NCI-H748 (cell line): ENCODE measurements at regions not wholly inside any gene's neighbourhood (a gene's known extent, or its start where the extent isn't known, plus 50 kb on each side); places are given as distances from the start of the nearest gene placed in this dataset.
"Not testable (repeated sequence)": the region's sequence is repeated elsewhere in the genome, so short reads cannot be mapped to it uniquely, and the experiment has no call there.

Experiments used
- DNase-seq: peaks from one replicate; lab custom pipeline; 2025; ENCODE audit not compliant: unreplicated experiment; lab: John Stamatoyannopoulos, UW

DNA sequence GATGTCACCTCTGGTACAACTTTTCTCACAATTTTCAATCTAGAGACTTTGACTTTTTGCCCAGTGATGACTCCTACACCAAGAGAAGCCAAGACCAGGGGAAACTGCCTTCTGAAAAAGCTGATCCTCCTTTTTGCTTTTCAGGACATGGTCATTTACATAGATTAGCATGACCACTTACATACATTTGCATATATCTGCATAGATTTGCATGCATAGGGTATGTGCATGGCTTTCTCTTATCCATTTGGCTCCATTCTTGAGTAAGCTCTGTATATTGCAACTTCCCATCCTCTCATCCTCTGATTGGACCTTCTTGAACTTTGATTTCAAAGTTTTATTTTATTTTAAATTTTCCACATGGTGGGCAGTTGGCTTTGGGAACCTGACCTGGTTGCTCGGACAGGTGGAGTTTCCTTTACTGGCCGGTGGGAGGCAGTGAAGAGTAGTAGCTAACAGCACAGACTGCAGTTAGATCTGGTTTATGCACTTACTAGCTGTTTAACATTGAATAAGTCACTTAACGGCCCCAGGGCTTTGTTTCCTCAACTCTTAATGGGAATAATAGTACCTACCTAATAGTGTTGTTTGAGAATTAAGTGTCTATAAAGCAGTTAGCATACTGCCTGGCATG, 92.9 kb downstream of the GPR139 start:
- peak; percentile 51 for DNase-seq

DNA sequence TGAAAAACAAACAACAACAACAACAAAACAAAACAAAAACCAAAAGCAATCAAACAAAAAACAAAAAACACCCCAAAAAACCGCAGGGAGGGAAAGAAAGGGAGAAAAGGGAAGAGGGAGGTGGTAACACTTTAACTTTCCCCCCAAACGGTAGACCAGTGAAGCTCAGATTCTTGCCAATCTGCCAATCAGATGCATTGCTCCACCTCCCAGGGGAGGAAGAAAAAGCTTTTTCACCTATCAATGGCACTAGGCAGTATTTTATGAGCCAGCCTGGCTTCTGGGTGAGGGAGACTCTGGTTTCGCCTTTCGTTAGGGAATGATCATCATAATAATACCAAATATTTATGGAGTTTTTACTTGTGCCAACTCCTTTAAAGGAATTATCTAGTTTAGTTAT, 94.1 kb downstream of the GPR139 start:
- no peak for DNase-seq

DNA sequence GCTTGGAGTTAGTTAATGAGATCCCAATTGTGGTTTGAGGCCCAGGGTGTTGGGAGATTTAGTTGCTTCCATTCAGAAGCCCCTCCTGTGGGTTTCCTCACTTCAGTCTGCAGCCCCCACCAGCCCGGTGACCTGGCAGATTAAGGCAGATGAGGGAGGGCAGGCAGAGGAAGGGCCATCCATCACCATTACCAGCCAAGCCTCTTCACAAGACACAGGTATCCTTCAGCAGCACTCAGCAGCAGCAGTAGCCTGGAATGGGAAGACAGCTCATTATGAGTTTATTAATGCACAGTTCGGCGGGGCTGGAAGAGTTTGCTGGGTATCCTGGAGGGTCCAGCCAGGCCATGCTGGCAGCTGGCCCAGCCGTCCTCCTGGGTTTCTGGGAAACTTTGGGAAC, 90.0 kb upstream of the GPRC5B start:
- DNase-seq = no peak

DNA sequence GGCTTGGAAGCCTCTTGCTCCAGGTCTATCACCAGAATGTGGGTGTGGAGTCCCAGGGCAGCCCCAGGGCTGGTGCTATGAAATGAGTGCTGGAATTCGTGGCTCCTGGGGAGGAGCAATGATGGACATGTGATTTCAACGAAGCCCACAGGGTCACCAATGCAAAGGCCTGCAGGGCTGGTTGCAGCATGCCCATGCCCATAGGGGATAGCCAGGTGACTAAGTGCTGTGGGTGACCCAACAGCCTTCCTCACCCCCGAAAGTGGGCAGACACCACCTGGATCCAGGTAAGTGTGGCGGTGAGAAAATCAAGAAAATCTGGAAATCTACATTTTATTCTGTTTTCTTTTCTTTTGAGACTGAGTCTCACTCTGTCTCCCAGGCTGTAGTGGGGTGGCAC, 87.5 kb upstream of the GPRC5B start:
- DNase-seq = no peak

DNA sequence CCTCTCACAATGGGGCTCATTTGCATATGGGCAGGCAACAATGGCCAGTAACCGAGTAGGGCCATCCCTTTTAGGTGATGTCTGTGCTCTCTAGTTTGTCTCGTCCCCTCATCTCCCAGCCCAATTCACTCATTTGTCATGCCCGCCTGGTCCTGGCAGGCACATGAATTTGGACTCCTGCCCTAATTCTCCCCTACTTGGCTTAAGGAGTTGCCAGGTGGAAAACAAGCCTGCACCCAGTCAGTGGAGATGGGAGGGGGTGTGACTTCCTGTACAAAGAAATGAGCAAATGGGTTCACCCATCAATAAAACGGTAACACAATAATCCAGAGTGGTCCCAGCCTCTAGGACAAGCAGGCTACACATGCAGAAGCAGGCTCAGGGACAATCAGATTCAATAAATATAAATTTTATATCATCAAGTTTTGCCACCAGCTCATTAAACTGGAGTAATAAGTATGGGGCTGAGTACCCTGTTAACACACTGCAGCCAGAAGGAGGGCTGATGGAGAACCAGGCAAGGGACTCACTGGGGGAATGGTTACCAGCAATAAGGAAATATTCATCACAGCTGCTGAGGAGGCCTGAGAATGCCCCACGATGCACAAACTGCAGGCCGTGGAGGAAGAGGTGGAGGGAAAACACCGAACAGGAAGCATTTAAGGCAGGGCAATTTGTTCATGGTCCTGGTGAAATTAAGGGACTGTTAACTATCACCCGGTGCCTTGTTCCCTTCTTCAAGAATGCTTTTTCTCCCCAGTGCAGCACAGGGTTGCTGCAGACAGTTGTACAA, 84.4 kb upstream of the GPRC5B start:
- DNase-seq = no peak

DNA sequence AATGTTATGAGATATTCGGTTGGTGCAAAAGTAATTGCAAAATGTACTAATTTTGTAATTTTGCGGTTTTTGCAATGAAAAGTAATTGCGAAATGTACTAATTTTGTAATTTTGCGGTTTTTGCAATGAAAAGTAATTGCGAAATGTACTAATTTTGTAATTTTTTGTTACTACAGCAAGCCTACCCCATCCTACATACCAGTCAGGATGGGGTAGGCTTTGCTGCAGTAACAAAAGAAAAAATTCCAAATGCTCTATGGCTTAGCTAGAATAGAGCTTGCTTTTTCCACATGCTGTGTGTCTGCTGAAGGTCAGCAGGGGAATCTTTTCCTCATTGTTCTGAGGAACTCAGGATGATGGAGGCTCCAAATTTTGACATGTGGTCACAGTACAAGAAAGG, 83.3 kb upstream of the GPRC5B start:
- DNase-seq = no peak

DNA sequence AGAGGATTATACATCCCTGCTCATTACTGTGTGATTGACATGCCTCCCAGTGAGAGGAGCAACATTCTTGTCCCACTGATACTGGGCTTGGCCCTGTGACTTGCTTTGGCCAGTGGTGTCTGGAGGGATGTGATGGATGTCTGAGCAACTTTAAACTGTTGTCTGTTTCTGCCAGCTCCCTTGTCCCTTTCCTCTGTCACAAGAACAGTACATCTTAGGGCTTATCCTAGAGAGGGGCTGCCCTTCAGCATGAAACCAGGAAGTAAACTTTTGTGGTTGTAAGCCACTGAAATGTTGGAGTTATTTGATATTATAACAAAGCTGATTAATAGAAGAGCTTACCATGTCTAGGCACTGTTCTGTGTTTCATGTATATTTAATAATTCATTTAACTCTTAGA, 82.9 kb upstream of the GPRC5B start:
- no peak for DNase-seq

DNA sequence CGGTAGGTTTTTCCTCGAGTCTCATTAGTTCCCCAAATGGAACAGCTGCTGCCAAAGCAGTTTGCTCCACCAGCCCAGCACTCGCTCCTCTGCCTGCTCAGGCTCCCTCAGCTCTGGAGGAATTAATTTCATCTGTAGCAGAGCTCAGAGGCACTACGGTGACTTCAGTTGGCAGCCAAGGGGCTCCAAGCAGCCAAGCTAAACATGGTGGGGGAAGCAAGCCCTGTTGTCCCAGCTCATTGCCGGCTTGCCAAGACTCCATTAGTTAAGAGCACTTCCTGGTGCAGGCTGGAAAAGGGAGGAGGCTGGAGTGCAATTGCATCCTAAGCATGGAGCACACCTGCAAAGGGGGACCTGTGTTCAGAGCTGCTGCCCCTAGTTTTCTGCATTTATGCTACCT, 78.7 kb upstream of the GPRC5B start:
- DNase-seq = no peak

DNA sequence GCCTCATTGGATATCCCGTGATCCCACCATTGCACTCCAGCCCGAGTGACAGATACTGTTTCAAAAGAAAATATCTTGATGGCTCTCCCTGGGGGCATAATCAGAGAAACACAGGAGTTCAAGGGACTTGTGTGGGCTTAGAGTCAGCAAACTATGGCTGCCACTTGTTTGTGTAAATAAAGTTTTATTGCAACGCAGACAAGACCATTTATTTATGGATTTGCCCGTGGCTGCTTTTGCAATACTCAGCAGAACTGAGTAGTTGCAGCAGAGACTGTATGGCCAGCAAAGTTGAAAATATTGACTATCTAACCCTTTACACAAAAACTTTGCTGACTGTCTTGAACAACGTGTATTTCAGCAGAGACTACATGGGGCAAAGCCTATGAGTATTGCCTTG, 75.5 kb upstream of the GPRC5B start:
- DNase-seq = no peak

DNA sequence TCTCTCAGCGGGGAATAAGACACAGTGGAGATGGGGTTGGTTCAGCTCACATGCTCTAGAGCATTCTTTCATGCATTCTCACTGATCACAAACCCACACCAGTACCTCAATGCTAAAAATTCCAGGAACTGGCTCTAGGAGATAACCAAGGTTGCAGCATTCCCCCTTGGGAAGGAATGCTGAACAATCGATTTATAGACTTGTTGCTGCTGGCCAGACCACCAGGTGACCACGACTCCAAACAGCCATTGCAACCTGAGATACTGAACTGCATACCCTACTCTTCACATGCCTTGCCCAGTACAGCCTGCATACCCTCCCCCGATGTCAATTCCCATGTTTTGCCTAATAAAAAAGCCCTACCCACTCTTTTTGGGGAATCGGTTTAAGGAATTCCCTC, 75.1 kb upstream of the GPRC5B start:
- DNase-seq = no peak

DNA sequence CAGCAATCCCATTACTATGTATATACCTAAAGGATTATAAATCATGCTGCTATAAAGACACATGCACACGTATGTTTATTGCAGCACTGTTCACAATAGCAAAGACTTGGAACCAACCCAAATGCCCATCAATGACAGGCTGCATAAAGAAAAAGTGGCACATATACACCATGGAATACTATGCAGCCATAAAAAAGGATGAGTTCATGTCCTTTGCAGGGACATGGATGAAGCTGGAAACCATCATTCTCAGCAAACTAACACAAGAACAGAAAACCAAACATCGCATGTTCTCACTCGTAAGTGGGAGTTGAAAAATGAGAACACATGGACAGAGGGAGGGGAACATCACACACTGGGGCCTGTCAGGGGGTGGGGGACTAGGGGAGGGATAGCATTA, 71.2 kb upstream of the GPRC5B start:
- not testable (repeated sequence) for DNase-seq

DNA sequence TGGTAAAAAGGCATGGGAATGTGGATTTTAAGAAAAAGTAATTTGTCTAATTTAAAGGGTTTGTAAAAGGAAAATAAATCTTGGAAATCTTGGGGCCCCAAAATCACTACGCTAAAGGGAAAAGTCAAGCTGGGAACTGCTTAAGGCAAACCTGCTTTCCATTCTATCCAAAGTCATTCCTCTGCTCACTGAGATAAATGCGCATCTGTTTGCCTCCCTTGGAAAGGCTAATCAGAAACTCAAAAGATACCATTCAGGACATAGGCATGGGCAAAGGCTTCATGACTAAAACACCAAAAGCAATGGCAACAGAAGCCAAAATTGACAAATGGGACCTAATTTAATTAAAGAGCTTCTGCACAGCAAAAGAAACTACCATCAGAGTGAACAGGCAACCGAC, 70.4 kb upstream of the GPRC5B start:
- not testable (repeated sequence) for DNase-seq

DNA sequence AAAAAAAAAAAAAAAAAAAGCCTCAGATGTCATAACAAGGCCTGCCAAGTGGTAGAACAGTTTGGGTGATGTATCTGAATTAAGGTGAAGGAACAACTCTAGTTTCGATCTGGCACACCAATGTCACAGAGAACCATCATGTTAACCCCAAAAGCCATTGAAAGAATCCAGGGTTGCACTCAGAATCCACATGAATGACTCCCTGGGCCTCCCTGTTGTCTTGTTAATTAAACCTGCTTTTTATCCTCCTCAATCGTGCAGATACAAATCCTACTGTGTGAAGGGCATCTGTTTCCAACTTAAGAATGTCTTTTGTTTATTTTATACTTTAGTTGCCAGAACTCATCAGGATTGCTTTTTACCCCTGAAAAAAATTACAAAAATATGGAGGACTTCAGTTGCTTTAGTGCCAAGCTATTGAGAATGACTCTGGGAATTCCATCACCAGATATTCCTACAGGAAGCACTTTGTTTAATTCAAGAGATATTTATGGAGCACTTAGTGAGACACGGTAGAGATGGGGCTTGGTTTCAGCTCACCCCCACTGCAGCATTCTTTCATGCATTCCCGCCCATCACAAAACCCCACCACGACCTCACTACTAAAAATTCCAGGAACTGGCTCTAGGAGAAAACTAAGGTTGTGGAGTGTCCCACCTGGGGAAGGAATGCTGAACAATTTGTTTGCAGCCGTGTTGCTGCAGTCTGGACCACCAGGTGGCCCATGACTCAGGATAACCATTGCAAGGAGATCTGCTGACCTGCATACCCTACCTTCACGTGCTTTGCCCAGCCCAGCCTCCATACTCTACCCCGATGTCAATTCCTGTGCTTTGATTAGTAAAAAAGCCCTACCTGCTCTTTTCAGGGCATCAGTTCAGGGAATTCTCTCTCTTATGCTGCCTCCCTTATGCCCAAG, 63.8 kb upstream of the GPRC5B start:
- DNase-seq = no peak

DNA sequence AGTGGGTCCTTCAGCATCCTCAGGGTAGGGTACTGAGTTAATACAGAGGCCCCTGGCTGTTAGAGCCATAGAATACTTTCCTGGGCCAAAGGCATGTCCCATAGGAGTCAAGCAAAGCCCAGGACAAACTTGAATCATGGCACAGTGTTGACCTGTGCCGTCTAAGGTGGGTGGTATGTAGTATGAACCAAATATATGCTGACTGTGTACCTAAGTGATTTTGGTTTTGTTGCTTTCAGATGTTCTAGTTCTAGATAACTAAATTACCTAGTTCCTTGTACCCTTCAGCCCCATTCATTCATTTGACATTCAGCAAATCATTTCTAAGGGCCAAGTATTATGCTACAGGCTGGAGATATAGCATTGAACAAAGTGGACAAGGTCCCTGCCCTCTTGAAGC, 61.3 kb upstream of the GPRC5B start:
- no peak for DNase-seq

DNA sequence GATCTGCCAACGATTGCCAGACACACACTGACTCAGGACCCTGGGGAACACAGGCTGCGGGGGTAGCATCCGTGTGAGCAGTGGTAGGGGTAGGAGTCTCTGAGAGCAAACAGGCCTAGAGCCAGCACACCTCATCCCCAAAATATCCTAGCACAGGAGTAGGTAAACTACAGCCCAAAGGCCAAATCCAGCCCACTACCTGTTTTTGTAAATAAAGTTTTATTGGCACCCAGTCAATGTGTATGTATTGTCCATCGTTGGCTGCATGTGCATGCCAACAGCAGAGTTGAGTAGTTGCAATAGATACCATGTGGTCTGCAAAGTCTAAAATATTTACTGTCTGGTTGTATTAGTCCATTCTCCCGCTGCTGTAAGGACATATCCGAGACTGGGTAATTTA, 55.5 kb upstream of the GPRC5B start:
- DNase-seq = no peak

DNA sequence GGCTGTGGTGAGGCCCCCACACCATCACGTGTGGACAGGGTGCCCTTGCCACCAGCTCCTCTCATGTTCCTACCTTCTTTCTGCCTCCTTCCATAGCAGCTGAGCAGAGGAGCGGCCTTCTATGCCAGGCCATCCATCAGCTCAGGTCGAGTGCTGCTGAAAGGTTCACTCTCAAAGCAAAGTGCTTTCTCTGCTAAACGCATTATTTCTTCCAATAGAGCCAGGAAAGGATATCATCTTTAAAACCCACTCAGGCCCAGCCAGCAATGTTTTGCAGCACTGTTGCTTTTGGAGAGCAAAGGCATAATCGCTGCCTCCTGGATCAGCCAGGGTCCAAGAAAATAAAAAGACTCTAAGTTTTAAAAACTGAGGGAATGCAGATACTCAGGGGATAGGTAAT, 54.9 kb upstream of the GPRC5B start:
- no peak for DNase-seq

DNA sequence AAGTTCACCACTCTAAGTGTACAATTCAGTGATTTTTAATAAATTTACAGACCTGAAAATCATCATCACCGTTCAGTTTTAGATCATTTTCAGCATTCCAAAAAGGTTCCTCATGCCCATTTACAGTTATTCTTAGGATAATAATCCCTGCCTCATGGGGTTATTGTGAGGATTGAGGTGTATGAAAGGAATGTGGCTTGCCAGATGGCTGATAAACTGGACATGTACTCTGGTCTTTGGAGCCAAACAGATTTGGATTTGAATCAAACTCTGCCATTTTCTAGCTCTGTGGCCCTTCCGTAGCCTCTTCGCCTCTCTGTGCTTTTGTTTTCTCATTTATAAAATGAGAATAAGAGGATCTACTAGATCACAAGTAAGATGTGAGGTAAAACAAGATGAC, 53.9 kb upstream of the GPRC5B start:
- DNase-seq = no peak

DNA sequence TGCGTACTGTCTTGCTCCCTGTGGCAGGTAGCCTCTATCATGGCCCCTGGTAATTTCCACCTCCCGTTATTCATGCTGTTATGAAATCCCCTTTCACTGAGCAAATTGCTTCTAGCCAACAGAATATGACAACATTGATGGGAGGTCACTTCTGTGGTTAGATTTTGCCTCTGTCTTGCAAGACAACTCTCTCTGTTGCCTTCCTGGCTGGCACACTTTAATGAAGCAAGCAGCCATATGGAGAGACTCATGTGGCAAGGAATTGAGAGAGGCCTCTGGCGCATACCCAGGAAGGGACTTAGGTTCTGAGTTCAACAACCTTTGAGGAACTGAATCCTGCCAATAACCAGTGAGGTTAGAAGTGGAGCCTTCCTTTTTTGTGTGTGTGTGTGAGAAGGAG, 51.8 kb upstream of the GPRC5B start:
- no peak for DNase-seq

DNA sequence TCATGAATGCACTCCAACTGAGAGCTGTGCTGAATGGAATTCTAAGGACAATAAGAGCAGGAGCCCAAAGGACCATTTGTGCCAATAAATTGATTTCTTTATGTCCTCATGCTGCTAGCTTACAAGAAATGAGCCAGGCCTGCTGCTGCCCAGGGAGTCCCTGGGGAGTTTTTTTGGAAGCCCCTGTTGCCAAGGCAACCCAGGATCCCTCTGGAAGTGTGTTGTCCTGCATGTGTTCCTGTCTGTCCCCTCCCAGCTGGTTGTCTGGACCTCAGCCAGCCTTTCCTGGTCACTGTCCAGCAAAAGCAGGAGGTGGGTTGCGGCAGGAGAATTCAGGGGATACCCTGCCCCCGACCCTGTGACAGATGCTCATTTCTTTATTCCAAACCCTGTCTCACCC, 51.0 kb upstream of the GPRC5B start:
- DNase-seq = peak; percentile 61
